ENCODE measurements at regions not wholly inside any gene's neighbourhood (a gene's known extent, or its start where the extent isn't known, plus 50 kb on each side); places are given as distances from the start of the nearest gene placed in this dataset.

DNA sequence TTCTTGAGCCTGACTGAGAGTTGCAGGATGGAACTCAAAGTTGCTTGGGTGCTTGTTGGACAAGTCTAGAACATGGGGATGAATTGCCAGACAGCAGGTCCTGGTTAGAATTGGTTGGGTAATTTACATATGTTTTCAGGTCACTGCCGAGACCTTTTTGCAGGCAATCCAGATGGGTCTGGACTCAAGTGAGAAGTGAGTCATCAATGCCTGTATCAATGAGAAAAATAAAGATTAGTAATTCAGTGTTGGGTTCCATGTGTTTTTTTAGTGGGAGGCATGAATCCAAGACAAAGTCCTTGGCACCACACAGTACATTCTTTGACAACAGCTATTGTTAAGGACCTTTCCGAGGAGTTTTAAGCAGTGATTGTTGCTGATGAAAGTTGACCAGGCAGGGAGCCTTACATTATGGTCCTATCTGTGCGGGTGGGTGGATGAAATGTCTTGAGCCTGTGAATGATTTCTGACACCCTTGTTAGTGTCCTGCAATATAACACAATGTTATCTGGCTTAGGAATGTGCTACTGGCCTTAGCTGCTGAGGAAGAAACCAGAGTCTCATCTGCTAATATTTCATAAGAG, 77.7 kb downstream of the CRYGS start:
- H3K27ac ChIP-seq: no peak overlapping the region
- peaks cover 4 to 10% of the 10 kb centered on the region in 2 donors for H3K4me1 ChIP-seq (replicated peaks in 1 of 2)
- ATAC-seq (replicated peaks in 6 of 8): peak in 2 of 8 experiments; percentile 40 to 42
- in situ Hi-C loops (cut with MboI; ENCODE audit: low pct_unique_long_range_greater_than_20kb in 2 of 9, low sequenced_read_pairs in 9 of 9, unreplicated experiment in 9 of 9): no loop called here
- 0 to 83% (median 39%) methylated on average over 1 to 3 of the region's 3 CpGs; no CpG with 5 or more reads in 2 of the 10 experiments for WGBS, 10 experiments
- no peak overlapping the region for H3K4me3 ChIP-seq

GRCh38 chr3:186465508-186465907, 78.7 kb downstream of the CRYGS start:
- Histone ChIP-seq H3K4me1 (replicated peaks in 1 of 2) (peaks cover 3 to 10% of the 10 kb centered on the region in 2 donors), H3K4me3 (no peak overlapping the region), H3K27ac (no peak overlapping the region)
- WGBS, 10 experiments: 57 to 100% (median 73%) methylated on average over 1 to 2 of the region's 2 CpGs; no CpG with 5 or more reads in 4 of the 10 experiments
- in situ Hi-C loops (cut with MboI; ENCODE audit: low pct_unique_long_range_greater_than_20kb in 2 of 9, low sequenced_read_pairs in 9 of 9, unreplicated experiment in 9 of 9): no loop called here
- ATAC-seq (replicated peaks in 6 of 8): no peak

GRCh38 chr3:186464424-186465093, 79.6 kb downstream of the CRYGS start:
- Histone ChIP-seq H3K4me1 (replicated peaks in 1 of 2) (peaks cover 0 to 1% of the 10 kb centered on the region in 2 donors), H3K27ac (no peak overlapping the region), H3K4me3 (no peak overlapping the region)
- in situ Hi-C loops (cut with MboI; ENCODE audit: low pct_unique_long_range_greater_than_20kb in 2 of 9, low sequenced_read_pairs in 9 of 9, unreplicated experiment in 9 of 9): no loop called here
- WGBS, 10 experiments: 0 to 100% (median 50%) methylated on average over 1 to 3 of the region's 3 CpGs; no CpG with 5 or more reads in 5 of the 10 experiments
- ATAC-seq (replicated peaks in 6 of 8): peak in 1 of 8 experiments; percentile 14

DNA sequence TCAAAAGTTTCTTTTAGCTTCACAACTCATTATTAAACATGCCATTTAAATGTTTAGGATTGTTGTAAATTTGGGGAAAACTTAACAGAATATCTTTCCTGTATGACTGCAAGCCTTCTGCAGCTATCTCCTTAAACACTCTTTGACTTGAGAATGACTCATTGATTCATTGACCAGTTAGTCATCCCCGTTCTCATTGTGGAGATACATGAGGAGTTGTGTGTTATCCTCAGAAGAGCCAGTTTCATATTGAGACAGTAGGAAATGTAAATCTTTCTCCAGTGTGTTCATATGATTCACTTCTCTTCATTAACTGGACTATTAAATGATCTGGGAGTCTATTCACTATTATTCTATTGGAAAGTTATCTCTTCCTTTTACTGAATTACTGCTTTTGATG, 83.0 kb downstream of the CRYGS start:
- Histone ChIP-seq H3K27ac (no peak overlapping the region), H3K4me3 (no peak overlapping the region), H3K4me1 (replicated peaks in 1 of 2) (peaks cover 7 to 11% of the 10 kb centered on the region in 2 donors)
- WGBS, 10 experiments: 0 to 67% (median 9%) methylated on average over 1 of the region's 1 CpG; no CpG with 5 or more reads in 3 of the 10 experiments
- ATAC-seq (replicated peaks in 6 of 8): peak in 5 of 8 experiments; percentile 25 to 95 (median 49)
- in situ Hi-C loops (cut with MboI; ENCODE audit: low pct_unique_long_range_greater_than_20kb in 2 of 9, low sequenced_read_pairs in 9 of 9, unreplicated experiment in 9 of 9): no loop called here

GRCh38 chr3:186459108-186459467, 85.1 kb downstream of the CRYGS start:
- H3K27ac ChIP-seq: no peak overlapping the region
- ATAC-seq (replicated peaks in 6 of 8): no peak
- WGBS, 10 experiments: 43 to 100% (median 80%) methylated on average over 1 to 2 of the region's 2 CpGs; no CpG with 5 or more reads in 3 of the 10 experiments
- H3K4me1 ChIP-seq (replicated peaks in 1 of 2): peaks cover 7 to 12% of the 10 kb centered on the region in 2 donors
- in situ Hi-C loops (cut with MboI; ENCODE audit: low pct_unique_long_range_greater_than_20kb in 2 of 9, low sequenced_read_pairs in 9 of 9, unreplicated experiment in 9 of 9): no loop called here
- no peak overlapping the region for H3K4me3 ChIP-seq

GRCh38 chr3:186458306-186459107, 85.7 kb downstream of the CRYGS start:
- no peak overlapping the region for H3K4me3 ChIP-seq
- ATAC-seq (replicated peaks in 6 of 8): no peak
- in situ Hi-C loops (cut with MboI; ENCODE audit: low pct_unique_long_range_greater_than_20kb in 2 of 9, low sequenced_read_pairs in 9 of 9, unreplicated experiment in 9 of 9): no loop called here
- H3K4me1 ChIP-seq (replicated peaks in 1 of 2): peaks cover 7 to 12% of the 10 kb centered on the region in 2 donors
- 12 to 94% (median 80%) methylated on average over 2 to 5 of the region's 6 CpGs; no CpG with 5 or more reads in 4 of the 10 experiments for WGBS, 10 experiments
- H3K27ac ChIP-seq: no peak overlapping the region

DNA sequence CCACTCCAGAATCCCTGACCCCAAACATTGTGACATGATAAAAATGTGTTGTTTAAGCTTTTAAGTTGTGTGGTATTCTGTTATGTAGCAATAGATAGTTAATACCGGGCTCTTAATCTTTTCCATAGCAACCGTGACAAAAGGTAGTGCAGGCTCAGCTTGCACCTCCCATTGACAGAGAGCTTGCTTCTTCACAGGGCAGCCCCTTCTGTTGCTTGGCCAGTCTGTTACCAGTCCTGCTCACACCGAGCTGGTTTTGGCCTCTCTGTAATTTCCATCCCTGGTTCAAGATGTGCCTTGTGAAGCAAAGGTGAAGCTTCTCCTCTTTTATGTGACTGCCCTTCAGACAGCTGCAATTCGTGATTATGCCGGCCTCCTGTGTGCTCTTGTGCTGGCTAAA, 86.9 kb downstream of the CRYGS start:
- Histone ChIP-seq H3K4me1 (replicated peaks in 1 of 2) (peaks cover 7 to 12% of the 10 kb centered on the region in 2 donors), H3K4me3 (no peak overlapping the region), H3K27ac (no peak overlapping the region)
- ATAC-seq (replicated peaks in 6 of 8): peak in 1 of 8 experiments; percentile 51
- in situ Hi-C loops (cut with MboI; ENCODE audit: low pct_unique_long_range_greater_than_20kb in 2 of 9, low sequenced_read_pairs in 9 of 9, unreplicated experiment in 9 of 9): no loop called here
- WGBS, 10 experiments: 0 to 100% (median 67%) methylated on average over 1 to 2 of the region's 5 CpGs; no CpG with 5 or more reads in 3 of the 10 experiments

- Histone ChIP-seq H3K4me1 (replicated peaks in 1 of 2) (peaks cover 7 to 12% of the 10 kb centered on the region in 2 donors), H3K4me3 (no peak overlapping the region), H3K27ac (no peak overlapping the region)
- 5 to 91% (median 74%) methylated on average over 2 to 7 of the region's 10 CpGs; no CpG with 5 or more reads in 4 of the 10 experiments for WGBS, 10 experiments
- peak in 2 of 8 experiments; percentile 23 to 25 for ATAC-seq (replicated peaks in 6 of 8)
- in situ Hi-C loops (cut with MboI; ENCODE audit: low pct_unique_long_range_greater_than_20kb in 2 of 9, low sequenced_read_pairs in 9 of 9, unreplicated experiment in 9 of 9): no loop called here
Observed at GRCh38 chr3:186456731-186457191, 87.4 kb downstream of the CRYGS start.

- H3K4me3 ChIP-seq: no peak overlapping the region
- H3K4me1 ChIP-seq (replicated peaks in 1 of 2): peaks cover 7 to 12% of the 10 kb centered on the region in 2 donors
- WGBS, 10 experiments: 42 to 95% (median 66%) methylated on average over 3 to 10 of the region's 14 CpGs; no CpG with 5 or more reads in 3 of the 10 experiments
- no peak for ATAC-seq (replicated peaks in 6 of 8)
- H3K27ac ChIP-seq: no peak overlapping the region
- in situ Hi-C loops (cut with MboI; ENCODE audit: low pct_unique_long_range_greater_than_20kb in 2 of 9, low sequenced_read_pairs in 9 of 9, unreplicated experiment in 9 of 9): no loop called here
Observed at GRCh38 chr3:186454881-186455703, 89.1 kb downstream of the CRYGS start.

- H3K4me1 ChIP-seq (replicated peaks in 1 of 2): peaks cover 7 to 12% of the 10 kb centered on the region in 2 donors
- WGBS, 10 experiments: 37 to 100% (median 80%) methylated on average over 1 to 4 of the region's 4 CpGs; no CpG with 5 or more reads in 2 of the 10 experiments
- in situ Hi-C loops (cut with MboI; ENCODE audit: low pct_unique_long_range_greater_than_20kb in 2 of 9, low sequenced_read_pairs in 9 of 9, unreplicated experiment in 9 of 9): no loop called here
Observed at GRCh38 chr3:186453531-186453930, 90.6 kb downstream of the CRYGS start.

GRCh38 chr3:186452517-186452916, 90.5 kb upstream of the DGKG start:
- Histone ChIP-seq H3K4me3 (no peak overlapping the region), H3K4me1 (replicated peaks in 1 of 2) (peaks cover 7 to 12% of the 10 kb centered on the region in 2 donors), H3K27ac (no peak overlapping the region)
- in situ Hi-C loops (cut with MboI; ENCODE audit: low pct_unique_long_range_greater_than_20kb in 2 of 9, low sequenced_read_pairs in 9 of 9, unreplicated experiment in 9 of 9): no loop called here
- WGBS, 10 experiments: 15 to 100% (median 83%) methylated on average over 1 to 7 of the region's 8 CpGs; no CpG with 5 or more reads in 3 of the 10 experiments
- ATAC-seq (replicated peaks in 6 of 8): no peak

More at GRCh38 chr3:186453531-186453930, 90.6 kb downstream of the CRYGS start:
- Histone ChIP-seq H3K27ac (no peak overlapping the region), H3K4me3 (no peak overlapping the region)
- no peak for ATAC-seq (replicated peaks in 6 of 8)

GRCh38 chr3:186451371-186451770, 89.3 kb upstream of the DGKG start:
- WGBS, 10 experiments: 36 to 100% (median 88%) methylated on average over 1 to 4 of the region's 6 CpGs; no CpG with 5 or more reads in 3 of the 10 experiments
- ATAC-seq (replicated peaks in 6 of 8): no peak
- Histone ChIP-seq H3K27ac (no peak overlapping the region), H3K4me3 (no peak overlapping the region), H3K4me1 (replicated peaks in 1 of 2) (peaks cover 0 to 3% of the 10 kb centered on the region in 2 donors)
- in situ Hi-C loops (cut with MboI; ENCODE audit: low pct_unique_long_range_greater_than_20kb in 2 of 9, low sequenced_read_pairs in 9 of 9, unreplicated experiment in 9 of 9): no loop called here
